Heart left ventricle (tissue), 16 donors: ENCODE measurements at regions not wholly inside any gene's neighbourhood (a gene's known extent, or its start where the extent isn't known, plus 50 kb on each side); places are given as distances from the start of the nearest gene placed in this dataset.

Source experiments
- ATAC-seq, 4 donors: fragments of 200-7000 bp; cut with Tn5 transposase; one replicate each; pipeline ENCODE4 v1.9.1; 2020 to 2022; ENCODE audit warnings: moderate library complexity in 4 of 4, mild to moderate bottlenecking in 3 of 4, moderate number of reproducible peaks in 1 of 4
- DNase-seq, 5 donors: peaks; one replicate each; pipeline ENCODE4 v3.0.0-alpha.2; 2020
- H3K27ac ChIP-seq, 12 donors: fragments of 200-600 bp; sonication (generic) in 4 of 12; one replicate each; pipeline versions ENCODE4 v1.5.0 to v1.8.0; 2016 to 2022; ENCODE audit warnings: mild to moderate bottlenecking in 2 of 12
- H3K27me3 ChIP-seq, 9 donors: fragments of 200-600 bp; sonication (generic) in 2 of 9; one replicate each; pipeline versions ENCODE4 v1.5.1 to v1.8.0; 2016 to 2022; ENCODE audit warnings: mild to moderate bottlenecking in 3 of 9
- H3K36me3 ChIP-seq, 9 donors: fragments of 200-600 bp; sonication (generic) in 2 of 9; one replicate each; pipeline versions ENCODE4 v1.5.0 to v1.8.0; 2018 to 2022; ENCODE audit warnings: mild to moderate bottlenecking in 2 of 9
- H3K4me1 ChIP-seq, 12 donors: fragments of 200-600 bp; sonication (generic) in 4 of 12; one replicate each; pipeline versions ENCODE4 v1.5.0 to v1.8.0; 2016 to 2022; ENCODE audit warnings: mild to moderate bottlenecking in 3 of 12
- H3K4me3 ChIP-seq, 12 donors: fragments of 200-600 bp; sonication (generic) in 4 of 12; one replicate each; pipeline versions ENCODE4 v1.5.0 to v1.8.0; 2017 to 2022; ENCODE audit warnings: mild to moderate bottlenecking in 9 of 12, moderate library complexity in 4 of 12
- H3K9me3 ChIP-seq, 12 donors: fragments of 200-600 bp; sonication (generic) in 4 of 12; one replicate each; pipeline versions ENCODE4 v1.5.0 to v1.8.0; 2016 to 2022; ENCODE audit warnings: mild to moderate bottlenecking in 1 of 12
- CTCF ChIP-seq, 12 donors: fragments of 200-600 bp; sonication (generic) in 4 of 12; IDR thresholded peaks; one replicate each; pipeline versions ENCODE4 v1.5.0 to v1.8.0; 2018 to 2022; ENCODE audit warnings: antibody characterized with exemption in 12 of 12, mild to moderate bottlenecking in 5 of 12
- POLR2A ChIP-seq, 2 donors: fragments of 450-650 bp; IDR thresholded peaks; one replicate each; pipeline ENCODE4 v1.6.1; 2017; ENCODE audit warnings: antibody characterized with exemption in 2 of 2, mild to moderate bottlenecking in 2 of 2, moderate library complexity in 2 of 2
- WGBS, 4 donors: extraction: QIAGEN DNeasy Blood & Tissue Kit in 2 of 4; methylation state at CpG; one replicate each; pipeline versions ENCODE4 v1.1.5 to v1.1.7; 2013 to 2018; 5-methylcytosine and 5-hydroxymethylcytosine counted together
- intact Hi-C, 10 donors: fragments of 100-400 bp; cut with DNase I; formaldehyde crosslinking; loops; one replicate each; pipeline versions ENCODE4 v1.11.1 to v1.14.2; 2022
- donor health status: ischemic (EF 13 %, LVEDD 7.1; RV severe dilation, severe dysfunction).
- donor health status: healthy with polysubstance abuse.
- donor health status: DM: no; HTN: yes; CAD: no.
- donor health status: DM: no; HTN: no; CAD: no.
- donor health status: ischemic (EF 25% LVEDD 6.9; RV normal size, moderate dysfunction).
- donor health status: ischemic (EF 25% LVEDD 5.7; RV mildly dilated, moderate dysfunction).
- donor health status: healthy.
- donor health status: DM: yes; HTN: yes; CAD: no.
- donor health status: ischemic (EF 35%, LVEDD 5.7; RV mildly dilated, moderate dysfunction).
- donor health status: nonischemic (EF 11% LVEDD 7.7; RV severe dilation, severe dysfunction).
- donor health status: DM: yes; HTN: yes; CAD: no.
- donor health status: PGD.
- donor health status: ischemic (EF 29% LVEDD 5.4; RV normal size, mild dysfunction).
- donor health status: nonischemic (EF 23%, LVEDD 6.1; RV moderate dilation, normal function).

DNA sequence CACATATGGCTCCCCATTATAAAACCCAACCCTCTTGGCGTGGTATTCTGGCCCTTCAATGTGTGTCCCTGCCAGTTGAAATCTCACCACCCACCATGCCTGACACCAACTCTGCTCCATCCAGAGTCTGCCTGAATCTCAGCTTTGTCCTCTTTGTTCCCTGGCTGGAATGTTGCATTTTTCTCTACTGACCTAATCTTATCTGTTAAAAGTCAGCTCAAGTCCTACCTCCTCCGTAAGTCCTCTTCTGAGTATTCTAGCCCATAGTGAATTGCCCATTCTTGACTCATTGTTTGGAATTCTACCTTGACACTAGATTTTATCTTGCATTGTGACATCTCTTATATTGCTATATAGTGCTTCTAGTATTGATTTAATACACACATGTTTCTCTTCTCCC, 207.1 kb upstream of the VLDLR start:
- ATAC-seq = no peak

DNA sequence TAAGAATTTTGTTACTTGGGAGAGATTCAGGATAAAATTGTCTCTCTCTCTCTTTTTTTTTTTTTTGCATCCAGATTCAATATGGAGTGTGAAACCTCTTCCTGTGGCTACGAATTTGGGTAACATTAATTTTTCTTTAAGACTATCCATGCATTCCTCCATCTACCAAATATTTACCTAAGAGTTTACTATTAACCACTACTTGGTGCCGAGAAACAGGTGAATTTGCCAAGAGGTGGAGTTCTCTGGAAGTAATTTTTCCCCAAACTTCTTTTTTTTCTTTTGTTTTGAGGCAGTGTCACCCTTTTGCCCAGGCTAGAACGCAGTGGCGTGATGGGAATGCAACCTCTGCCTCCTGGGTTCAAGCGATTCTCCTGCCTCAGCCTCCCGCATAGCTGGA, 206.3 kb upstream of the VLDLR start:
- DNase-seq (no peak), ATAC-seq (no peak)
- H3K4me3 ChIP-seq = no peak overlapping the region
- TF ChIP-seq CTCF (IDR thresholded peaks at IDR 0.05) = no peak
- TF ChIP-seq POLR2A (IDR thresholded peaks at IDR 0.05) = no peak
- peaks cover 0 to 15% (median 5%) of the 10 kb centered on the region in 12 donors for H3K4me1 ChIP-seq
- 97 to 98% (median 97%) methylated on average over 6 of the region's 6 CpGs for WGBS, 4 donors
- H3K36me3 ChIP-seq = no peaks in the 10 kb centered on the region
- H3K9me3 ChIP-seq = no peaks in the 10 kb centered on the region
- intact Hi-C loops = no loop called here
- no peak overlapping the region for H3K27ac ChIP-seq
- no peaks in the 10 kb centered on the region for H3K27me3 ChIP-seq

More for the DNA sequence above, 207.1 kb upstream of the VLDLR start:
- Histone ChIP-seq H3K4me3 (no peak overlapping the region), H3K27me3 (no peaks in the 10 kb centered on the region), H3K36me3 (no peaks in the 10 kb centered on the region), H3K27ac (no peak overlapping the region), H3K9me3 (no peaks in the 10 kb centered on the region), H3K4me1 (peaks cover 0 to 15% (median 5%) of the 10 kb centered on the region in 12 donors)
- DNase-seq = no peak
- TF ChIP-seq CTCF (IDR thresholded peaks at IDR 0.05) = no peak
- TF ChIP-seq POLR2A (IDR thresholded peaks at IDR 0.05) = no peak
- 74 to 88% (median 85%) methylated on average over 2 of the region's 2 CpGs for WGBS, 4 donors
- intact Hi-C loops = no loop called here

GRCh38 chr9:2417730-2418129, 203.9 kb upstream of the VLDLR start:
- H3K36me3 ChIP-seq = no peaks in the 10 kb centered on the region
- no peaks in the 10 kb centered on the region for H3K27me3 ChIP-seq
- WGBS, 4 donors = 82 to 94% (median 87%) methylated on average over 4 of the region's 4 CpGs
- no peak for ATAC-seq
- H3K4me3 ChIP-seq = no peak overlapping the region
- no peak for DNase-seq
- intact Hi-C loops = no loop called here
- H3K27ac ChIP-seq = no peak overlapping the region
- no peak for TF ChIP-seq CTCF (IDR thresholded peaks at IDR 0.05)
- TF ChIP-seq POLR2A (IDR thresholded peaks at IDR 0.05) = no peak
- peaks cover 0 to 15% (median 5%) of the 10 kb centered on the region in 12 donors for H3K4me1 ChIP-seq
- no peaks in the 10 kb centered on the region for H3K9me3 ChIP-seq

DNA sequence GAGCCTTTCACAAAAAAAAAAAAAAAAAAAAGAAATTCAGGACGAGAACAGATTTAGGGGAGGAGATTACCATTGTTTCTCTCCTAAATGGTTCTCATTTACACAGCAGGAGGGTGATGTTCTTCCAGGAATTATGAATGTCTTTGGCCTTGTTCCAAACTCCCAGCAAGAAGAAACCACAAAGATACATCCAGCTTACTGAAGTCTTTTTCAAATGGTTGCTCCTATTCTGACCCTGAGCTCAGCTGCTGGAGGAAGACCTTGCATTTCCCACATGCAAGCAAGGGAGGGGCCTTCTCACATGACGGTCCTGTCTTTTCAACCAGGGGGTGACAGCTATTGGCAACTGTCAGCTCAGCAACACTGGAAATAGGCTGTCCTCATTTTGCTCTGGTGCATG, 203.0 kb upstream of the VLDLR start:
- H3K4me3 ChIP-seq = no peak overlapping the region
- H3K27me3 ChIP-seq = no peaks in the 10 kb centered on the region
- WGBS, 4 donors = 13 to 30% (median 25%) methylated on average over 2 of the region's 2 CpGs
- no peak overlapping the region for H3K27ac ChIP-seq
- TF ChIP-seq CTCF (IDR thresholded peaks at IDR 0.05) (peak in 1 of 12 donors; percentile 17), POLR2A (IDR thresholded peaks at IDR 0.05) (no peak)
- peak in 1 of 5 donors; percentile 27 for DNase-seq
- no peaks in the 10 kb centered on the region for H3K36me3 ChIP-seq
- ATAC-seq = peak; percentile 47 to 66 (median 62)
- no peaks in the 10 kb centered on the region for H3K9me3 ChIP-seq
- intact Hi-C loops = no loop called here
- H3K4me1 ChIP-seq = peaks cover 0 to 15% (median 5%) of the 10 kb centered on the region in 12 donors
